Stimulated activated CD4-positive, alpha-beta T cell treated with anti-CD3 and anti-CD28 coated beads, TNF-alpha, amount 100 ng/mL, for 24 hours (primary cell): ENCODE measurements at regions not wholly inside any gene's neighbourhood (a gene's known extent, or its start where the extent isn't known, plus 50 kb on each side); places are given as distances from the start of the nearest gene placed in this dataset.

Experiments used
- DNase-seq, 3 experiments: peaks; one replicate each; pipeline ENCODE4 v3.0.0-alpha.2; 2020; ENCODE audit warnings: low read depth in 3 of 3

DNA sequence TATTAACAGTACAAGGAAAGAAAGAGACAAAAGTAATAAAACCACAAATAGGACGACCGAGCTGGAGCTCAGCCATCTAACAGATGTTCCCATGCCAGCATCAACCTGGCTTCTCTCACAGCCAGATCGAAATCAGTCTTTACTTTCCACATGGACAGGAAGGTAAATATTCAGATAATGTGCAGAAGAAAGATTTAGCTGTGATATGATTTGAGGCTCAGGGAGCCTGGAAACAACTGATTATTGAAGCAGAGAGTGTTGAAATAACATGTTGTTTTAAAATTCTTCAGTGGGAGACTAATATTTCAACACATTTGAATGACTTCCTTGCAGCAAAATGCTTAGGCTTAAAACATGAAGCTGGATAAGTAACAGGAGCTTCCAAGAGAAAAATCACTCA, 546.8 kb downstream of the ETS1 start:
- no peak for DNase-seq

DNA sequence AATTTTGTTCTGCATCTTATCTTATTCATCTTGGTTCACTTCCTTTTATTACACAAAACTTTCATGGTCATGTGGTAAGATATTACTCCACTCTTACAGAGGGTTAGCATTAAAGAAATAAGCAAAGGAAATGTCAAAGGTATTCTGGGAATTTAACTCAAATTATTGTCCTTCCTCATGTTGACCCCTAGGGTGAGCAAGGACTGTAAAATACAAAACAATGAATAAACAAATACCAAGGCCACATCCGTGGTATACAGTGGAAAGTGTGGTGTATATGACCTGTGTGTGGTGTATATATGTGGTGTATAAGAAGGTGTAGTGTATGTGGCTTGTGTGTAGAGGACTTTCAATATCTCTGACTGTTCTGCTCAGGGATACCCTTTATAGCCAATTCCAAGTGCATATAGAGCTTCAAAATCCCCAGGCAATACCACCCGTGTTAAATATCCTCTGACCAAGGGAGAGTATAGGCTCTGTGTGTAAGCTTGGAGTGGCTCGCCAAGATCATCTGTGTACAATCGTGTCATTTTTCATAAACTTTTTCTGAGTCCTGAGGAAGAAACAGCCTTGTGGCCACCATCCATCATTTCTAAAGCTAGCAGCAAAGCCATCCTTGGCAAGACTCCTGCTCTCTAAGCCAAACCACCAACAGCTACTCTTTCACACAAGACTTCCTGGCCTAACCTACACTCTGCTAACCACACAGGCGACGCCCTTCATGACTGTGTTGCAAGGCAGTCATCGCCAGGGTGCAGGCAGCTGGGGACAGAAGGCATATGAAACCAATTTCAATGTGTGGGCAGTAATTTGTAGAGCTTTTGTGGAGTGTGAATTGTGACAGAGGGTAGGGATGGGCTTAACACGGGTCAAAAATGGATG, 548.0 kb downstream of the ETS1 start:
- peak; percentile 46 to 73 (median 56) for DNase-seq

DNA sequence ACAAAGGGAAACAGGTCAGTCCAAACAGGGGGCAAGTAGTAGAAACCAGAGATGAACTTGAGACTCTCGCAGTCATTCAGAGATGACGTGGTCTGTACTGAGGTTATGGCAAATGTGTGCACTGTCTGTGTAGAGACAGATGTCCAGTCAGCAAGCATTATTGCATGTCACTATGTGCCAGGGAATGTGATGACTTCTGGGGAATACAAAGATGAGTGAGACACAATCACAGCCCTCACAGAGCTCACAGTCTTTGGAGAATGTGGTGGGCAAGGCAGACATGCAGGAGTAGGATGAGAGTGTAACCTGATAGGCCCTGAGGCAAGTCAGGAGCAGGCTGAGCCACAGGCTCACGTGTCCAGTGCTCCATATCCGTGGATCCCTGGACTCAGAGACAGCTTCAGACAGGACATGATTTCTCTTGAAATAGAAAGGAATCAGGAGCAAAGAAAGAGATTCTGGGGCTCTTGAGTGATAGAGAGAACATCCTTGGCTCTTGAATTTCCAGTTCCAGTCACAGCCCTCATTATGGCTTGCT, 550.7 kb downstream of the ETS1 start:
- DNase-seq, result no peak

DNA sequence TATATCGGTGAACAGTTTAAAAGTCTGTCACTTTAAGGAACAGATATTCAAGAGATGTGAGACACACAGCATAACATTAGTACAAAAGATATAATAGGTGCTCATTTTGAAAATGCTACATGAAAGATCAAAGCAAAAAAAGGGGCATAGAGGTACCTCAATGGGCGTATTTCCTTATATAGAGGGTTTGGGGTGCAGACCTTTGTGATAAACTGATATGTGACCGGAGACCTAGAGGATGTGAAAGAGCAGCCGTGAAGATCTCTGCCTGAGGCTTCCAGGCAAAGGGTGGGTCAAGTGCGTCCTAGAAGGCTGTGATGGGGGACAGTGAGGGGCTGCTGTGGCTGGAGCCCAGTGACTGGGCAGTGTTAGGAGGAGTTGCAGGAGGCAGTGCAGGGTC, 551.4 kb downstream of the ETS1 start:
- DNase-seq, result no peak

DNA sequence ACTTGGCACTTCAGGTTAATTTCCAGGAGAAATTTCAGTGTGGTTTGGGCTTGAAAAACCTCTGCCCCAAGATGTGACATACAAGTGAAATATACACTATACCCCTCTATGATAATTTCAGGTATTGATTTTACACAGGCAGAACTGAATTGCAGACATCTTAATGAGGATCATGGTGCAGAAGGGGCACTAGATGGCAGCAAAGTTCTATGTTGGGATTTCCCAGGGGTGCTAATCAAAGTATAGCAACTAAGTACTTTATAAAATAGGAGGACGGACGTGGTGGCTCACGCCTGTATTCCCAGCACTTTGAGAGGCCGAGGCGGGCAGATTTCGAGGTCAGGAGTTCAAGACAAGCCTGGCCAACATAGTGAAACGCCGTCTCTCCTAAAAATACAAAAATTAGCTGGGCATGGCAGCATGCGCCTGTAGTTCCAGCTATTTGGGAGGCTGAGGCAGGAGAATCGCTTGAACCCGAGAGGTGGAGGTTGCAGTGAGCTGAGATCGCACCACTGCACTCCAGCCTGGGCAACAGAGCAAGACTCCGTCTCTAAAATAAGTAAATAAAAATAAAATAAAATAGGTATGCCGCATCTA, 555.7 kb downstream of the ETS1 start:
- DNase-seq, result peak; percentile 38 to 60 (median 44)

DNA sequence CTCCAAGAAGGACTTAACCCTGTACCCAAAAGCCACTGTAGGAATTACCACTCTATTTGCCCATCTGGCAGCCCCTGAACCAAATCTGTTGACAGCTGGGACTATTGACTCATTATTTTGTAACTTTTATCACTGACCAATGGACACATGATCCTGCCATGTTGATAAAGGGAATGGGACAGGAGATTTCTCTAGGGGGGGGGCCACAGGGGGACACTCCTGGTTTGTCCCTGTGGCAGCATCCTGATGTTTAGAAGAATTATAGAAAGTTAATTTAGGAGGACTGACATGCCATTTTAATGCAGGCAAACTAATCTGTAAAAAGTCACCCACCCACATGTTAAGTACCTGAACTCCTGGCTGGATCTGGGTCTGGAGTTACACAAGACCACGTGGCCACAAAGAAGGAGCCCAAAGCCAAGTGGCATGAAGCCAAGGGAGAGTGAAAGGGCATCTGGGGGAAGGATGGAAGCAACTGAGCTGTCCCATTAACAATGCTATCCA, 558.1 kb downstream of the ETS1 start:
- DNase-seq, result no peak

DNA sequence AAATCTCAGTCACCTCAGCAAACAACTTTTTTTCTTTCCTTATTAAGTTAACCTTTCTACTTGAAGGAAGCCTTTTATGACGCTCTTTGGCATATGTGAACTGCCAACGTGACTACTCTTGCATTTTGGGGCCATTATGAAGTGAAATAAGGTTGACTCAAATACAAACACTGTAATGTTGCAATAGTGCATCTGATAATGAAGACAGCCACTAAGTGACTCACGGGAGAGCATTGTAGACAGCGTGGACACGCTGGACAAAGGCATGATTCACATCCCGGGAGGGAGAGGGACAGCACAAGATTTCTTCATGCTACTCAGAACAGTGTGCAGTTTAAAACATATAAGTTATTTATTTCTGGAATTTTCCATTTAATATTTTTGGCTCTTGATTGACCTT, 560.8 kb downstream of the ETS1 start:
- no peak for DNase-seq

DNA sequence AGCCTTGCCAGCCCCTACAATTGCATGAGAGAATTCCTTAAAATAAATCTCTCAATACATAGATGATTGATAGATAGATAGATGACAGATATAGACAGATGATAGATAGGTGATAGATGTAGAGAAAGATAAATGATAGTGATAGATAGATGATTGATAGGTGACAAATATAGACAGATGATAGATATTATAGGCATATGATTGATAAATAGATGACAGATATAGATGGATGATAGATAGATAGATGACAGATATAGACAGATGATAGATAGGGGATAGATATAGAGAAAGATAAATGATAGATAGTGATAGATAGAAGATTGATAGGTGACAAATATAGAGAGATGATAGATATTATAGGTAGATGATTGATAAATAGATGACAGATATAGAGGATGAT, 564.6 kb downstream of the ETS1 start:
- DNase-seq, result no peak

DNA sequence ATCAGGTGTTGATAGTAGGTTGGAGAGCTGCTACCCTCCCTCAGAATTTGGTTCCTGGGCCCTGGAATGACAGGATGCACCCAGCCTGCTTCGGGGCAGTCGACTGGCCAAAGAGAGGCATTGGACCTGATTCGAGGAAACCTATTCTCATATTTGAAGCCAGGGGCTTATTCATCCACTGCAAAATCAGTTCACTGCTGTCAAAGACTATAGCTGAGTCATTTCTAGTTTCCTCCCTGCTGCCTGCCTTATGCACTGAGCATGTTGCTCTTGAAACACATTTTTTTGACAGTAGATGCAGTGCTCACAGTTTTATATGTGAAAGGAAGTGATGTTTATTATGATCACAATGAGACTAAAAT, 565.4 kb downstream of the ETS1 start:
- no peak for DNase-seq

DNA sequence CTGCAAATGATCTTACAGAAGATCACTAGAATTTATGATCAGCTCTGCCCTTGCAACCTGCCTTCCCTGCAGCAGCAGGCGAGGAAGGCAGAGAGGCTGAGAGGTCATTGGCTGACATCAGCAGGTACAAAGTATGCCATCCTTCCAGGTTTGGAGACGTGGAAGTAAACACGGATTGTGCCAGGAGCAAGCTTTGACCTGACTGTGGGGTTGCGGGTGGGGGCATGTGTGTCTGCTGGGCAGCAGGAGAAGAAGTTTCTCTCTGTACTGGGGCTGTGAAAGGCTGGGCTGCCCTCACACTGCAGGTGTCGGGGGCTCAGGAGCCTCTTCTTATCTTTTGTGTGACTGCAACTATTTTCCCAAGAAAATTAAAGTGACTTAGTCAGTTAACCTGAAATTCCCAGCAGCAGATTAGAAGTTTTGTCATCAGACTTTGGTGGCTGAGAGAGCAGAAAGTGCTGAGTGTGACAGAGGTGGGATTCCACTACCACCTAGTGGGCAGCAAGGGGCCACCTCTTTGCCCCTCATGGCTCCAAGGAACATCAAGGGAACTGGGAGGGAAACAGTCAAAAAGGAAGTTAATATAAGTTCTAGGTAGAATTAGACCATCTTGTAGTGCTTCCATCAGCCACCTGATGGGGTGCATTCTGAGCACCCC, 565.9 kb downstream of the ETS1 start:
- DNase-seq, result no peak

DNA sequence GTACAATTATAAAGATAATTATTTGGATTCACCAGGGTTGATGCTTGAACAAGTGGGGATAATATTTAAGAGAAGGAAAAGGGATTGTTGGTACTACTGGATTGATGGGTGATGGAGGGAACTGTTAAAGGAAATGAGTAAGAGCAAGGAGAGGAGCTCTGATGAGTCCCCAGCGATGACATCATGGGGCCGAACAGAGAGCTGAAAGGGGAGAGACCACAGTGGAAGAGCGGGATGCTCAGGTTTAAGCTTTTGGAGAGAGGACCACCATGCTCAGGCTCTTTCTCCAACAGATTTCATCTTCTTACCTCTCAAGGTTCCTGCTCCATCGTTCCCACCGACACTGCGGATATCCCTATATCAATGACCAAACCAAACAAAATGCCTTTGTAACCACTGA, 568.7 kb downstream of the ETS1 start:
- no peak for DNase-seq

DNA sequence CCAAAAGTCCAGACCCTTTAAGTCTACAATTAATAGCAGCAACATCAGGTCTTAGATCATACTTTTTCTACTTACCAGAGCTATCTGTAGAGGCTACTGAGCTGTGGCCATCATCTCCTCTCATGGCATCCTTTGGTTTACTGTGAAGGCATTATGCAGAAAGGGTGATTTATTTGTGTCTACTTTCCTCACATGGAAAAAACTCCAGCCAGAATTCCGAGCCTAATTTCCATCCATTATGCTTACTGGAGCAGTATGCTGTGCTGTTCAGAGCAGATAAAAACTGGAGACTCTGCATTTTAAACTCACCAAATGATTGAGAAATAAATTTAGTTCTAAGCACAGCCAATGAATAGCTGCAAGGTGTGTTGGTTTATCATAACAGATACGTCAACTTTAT, 581.8 kb downstream of the ETS1 start:
- no peak for DNase-seq

DNA sequence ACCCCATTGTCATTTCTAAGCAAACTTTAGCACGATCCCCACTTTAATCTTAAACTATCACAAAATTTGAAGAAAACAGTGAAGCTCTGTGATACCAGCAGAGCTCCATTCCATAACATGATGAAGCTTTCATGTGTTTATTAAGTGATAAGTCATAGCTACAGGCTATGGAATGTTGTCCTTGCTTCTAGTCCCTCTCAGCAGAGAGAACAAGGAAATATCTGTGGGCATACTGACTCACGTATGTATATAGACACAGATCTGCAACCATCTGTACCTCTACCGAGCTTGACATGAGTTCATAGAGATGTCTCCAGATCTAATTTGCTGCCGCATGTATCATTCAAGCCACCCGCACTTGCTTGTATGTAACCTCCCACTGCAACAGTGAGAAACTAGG, 588.9 kb downstream of the ETS1 start:
- no peak for DNase-seq

DNA sequence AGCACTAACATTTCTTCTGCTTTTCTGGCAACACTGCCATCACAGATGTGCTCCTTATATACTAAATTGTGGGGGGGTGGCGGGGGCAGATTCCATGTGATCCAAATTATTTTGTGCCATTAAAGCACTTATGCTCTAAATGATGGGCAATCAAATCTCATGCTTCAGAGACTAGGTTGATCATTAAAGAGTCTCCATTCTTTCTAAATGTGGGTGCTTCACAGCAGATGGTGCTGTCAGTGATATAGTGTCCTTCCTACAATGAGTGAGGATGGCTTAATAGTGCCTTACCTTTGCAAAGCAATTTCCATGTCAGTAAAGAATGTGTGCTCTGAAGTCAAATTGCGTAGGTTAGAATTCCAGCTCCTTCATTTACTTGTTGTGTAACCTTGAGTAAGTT, 589.8 kb downstream of the ETS1 start:
- no peak for DNase-seq

DNA sequence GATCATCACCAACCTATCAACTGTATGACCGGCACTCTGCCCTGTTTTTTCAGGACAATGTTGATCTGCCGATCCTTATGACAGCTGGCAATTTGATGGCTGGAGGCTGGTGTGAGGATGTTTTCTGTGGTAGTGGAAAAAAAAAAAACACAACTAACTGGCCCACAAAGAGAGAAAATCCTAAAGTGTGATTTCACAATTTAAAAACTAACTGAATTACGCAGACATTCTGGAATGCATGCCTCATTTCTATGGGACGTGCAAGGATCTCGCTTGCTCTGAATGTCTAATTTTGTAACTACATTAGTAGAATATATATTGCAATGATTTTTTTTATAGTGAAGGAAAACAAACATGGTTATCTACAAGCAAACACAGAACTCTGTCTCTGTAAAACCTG, 590.5 kb downstream of the ETS1 start:
- no peak for DNase-seq

DNA sequence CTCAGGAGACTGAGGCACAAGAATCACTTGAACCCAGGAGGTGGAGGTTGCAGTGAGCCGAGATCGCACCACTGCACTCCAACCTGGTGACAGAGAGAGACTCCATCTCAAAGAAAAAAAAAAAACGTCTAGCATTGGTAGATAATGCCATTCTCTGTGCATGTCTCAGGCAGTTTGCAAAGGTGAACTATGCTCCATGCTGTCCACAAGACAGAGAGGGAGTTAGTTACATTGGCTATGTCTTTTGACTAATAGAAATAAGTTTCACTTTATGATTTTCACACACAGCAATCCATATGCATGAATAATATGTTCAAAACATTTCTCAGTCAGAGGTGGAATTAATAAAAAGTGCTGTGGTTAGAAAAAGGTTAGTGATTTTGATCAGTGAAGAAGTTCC, 591.4 kb downstream of the ETS1 start:
- no peak for DNase-seq

DNA sequence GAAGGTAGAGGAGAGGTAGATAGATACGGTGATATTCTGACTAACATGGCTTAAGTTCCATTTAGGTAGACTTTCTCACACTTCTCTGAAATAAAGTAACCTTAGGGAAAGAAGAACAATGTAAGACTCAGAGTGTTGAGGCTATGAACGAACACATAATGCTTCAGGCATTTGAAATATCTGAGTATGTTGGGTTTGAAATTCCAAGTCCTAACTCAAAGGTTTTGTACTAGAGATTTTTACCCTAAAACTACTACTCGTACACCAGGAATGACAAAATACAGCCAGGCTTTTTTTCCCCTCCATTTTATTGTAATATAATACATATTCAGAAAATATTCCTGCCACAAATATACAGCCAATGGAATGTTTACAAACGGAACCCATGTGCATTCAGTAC, 592.6 kb downstream of the ETS1 start:
- DNase-seq, result no peak

DNA sequence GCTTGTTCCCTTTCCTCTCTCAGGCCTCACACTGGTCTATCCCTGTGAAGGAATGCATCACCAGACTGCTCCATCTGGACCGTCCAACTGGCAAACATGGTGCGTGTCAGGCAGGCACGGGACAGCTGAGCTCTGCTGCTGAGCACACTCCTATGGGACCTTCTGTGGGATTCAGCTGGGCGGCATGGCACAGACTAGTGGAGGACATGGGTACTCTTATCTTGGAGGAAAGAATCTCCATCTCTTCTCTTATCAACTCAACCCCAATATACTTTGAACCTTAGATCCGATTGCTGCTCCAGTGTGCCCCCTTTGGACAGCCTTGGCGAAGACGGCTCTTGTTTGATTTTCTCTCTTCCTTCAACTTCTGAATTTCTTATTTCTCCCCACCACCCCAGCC, 593.6 kb downstream of the ETS1 start:
- no peak for DNase-seq

DNA sequence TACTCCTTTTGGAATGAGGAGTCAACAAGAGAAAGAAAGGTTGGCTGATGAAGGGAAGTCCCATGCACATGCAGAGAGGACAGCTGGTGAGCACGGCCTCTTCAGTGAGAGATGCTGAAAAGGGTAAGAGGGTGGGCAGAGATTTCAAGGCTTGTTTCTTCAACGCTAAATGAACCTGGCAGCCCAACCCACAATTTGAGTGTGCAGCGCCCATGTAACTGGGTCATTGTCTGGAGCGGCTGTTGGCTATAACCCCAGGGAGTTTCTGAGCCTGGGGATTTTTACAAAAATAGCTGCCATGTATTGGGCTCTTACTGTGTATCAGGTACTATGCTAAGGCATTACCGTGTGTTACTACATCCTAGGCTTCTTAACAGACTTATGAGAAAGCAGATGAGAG, 594.1 kb downstream of the ETS1 start:
- DNase-seq, result no peak

DNA sequence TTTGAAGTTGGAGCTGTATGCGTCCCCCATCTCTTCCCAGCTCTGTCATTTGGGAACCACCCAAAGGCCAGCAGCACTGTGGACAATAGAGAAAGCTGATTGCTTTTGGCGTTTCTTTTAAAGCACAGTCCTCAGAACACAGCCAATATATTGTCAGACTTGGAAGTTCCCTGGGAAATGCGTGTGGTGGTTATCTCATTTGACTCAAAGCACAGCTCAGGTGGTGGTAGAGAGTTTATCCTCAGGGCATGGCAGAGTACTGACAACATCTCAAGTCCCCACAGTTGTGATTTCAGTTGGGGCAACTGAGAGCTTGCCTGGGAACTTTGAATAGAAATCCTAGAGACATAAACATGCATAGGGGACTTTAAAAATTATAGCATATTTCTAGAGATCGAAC, 601.3 kb downstream of the ETS1 start:
- no peak for DNase-seq

DNA sequence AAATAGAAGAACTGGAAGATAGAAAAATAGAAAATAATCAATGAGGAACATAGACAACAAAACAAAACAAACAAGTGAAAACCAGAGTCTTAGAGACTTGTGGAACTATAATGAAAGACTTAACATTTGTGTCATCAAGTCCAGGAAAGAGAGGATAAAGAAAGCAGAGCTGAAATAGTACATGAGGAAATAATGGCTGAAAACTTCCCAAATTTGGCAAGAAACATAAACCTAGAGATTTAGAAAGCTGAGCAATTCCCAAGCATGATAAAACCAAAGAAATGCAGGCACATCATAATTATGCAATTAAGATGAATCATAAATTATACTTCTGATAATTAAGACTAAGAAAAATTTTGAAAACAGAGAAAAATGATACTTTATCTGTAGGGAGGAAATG, 614.5 kb downstream of the ETS1 start:
- DNase-seq, result no peak

DNA sequence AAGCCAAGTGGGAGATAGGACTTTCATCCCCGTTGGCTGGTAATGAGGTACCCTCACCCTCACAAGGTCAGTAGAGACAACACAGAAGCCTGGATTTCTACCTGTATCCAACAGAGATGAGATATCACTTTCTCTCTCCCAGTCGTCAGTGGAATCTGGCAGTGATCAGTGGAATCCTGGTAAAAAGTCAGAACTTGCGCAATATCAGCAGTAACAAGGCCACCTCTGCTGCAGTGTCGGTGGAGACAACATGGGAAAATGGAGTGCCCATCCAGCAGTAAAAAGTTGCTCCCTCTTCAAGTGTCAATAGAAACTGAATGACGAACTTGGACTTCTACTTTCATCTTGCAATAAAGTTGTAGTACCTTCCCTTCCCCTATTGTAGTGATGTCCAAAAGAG, 615.9 kb downstream of the ETS1 start:
- no peak for DNase-seq

DNA sequence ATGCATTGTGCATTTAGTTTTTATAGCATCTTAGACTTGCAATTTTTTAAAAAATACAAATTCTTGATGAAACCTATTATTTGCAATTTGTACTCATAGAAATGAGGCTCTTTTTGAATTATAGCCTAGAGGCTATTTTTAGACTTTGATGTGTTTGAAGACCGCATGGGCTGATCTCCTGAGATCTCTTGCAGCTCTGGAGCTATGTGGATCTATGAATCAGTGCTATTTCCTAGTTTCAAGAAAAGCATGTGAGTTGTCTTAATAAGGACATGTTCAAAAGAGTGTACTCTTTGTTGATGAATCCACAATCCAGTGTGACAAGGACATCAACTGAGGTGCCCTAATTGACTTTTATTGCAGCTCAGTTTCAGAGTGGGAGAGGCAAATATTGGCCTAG, 620.5 kb downstream of the ETS1 start:
- no peak for DNase-seq
